ENCODE measurements at regions not wholly inside any gene's neighbourhood (a gene's known extent, or its start where the extent isn't known, plus 50 kb on each side); places are given as distances from the start of the nearest gene placed in this dataset.

DNA sequence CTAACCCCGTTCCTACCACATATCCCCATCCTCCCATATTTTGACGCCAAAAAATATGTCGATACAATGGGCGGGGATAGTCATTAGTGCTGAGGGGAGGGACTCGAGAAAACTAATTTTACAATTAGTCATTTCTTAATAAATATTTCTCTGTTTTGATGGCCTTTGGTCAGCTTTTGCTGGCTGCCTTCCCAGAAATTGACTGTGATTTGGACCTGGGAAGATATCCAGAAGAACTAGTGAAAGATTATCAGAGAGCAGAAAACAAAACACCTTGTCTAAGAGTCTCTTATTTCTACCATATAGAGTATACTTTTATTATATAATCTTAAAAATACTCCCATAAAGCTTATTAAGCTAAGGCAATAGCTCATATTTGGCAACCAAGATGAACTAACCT is 247.6 kb downstream of the MRPL39 start (continued):
- TF ChIP-seq TEAD4 (IDR thresholded peaks at IDR 0.05; ENCODE audit: low read depth, low read length): no peak
- TF ChIP-seq KDM4A (IDR thresholded peaks at IDR 0.05; ENCODE audit: low read depth, low read length, severe bottlenecking): no peak
